IMR-90 (cell line): ENCODE measurements at regions not wholly inside any gene's neighbourhood (a gene's known extent, or its start where the extent isn't known, plus 50 kb on each side); places are given as distances from the start of the nearest gene placed in this dataset.

Source experiments
- ATAC-seq: fragments of 200-7000 bp; cut with Tn5 transposase; 2 replicates; pipeline ENCODE4 v1.9.1; 2020; ENCODE audit warnings: low read depth, mild to moderate bottlenecking, moderate library complexity
- BruUV-seq: library from RNA; stranded (reverse); fragments of 400-500 nt; replicated peaks from 2 replicates; lab custom pipeline; 2021; lab: Mats Ljungman, UMichigan
- CTCF ChIA-PET: fragments of 300-600 bp; formaldehyde crosslinking; extraction: SDS; loops from one replicate; lab custom pipeline; 2021; ENCODE audit warnings: antibody characterized with exemption; lab: Yijun Ruan, JAX
- POLR2A ChIA-PET: fragments of 300-600 bp; sonication (Branson Sonifier 250); formaldehyde crosslinking; loops from one replicate; lab custom pipeline; 2022; ENCODE audit warnings: antibody characterized with exemption; ENCODE audit not compliant: unreplicated experiment; lab: Charles Lee
- DNase-seq: peaks from one replicate; pipeline ENCODE4 v3.0.0; 2013
- H2AFZ ChIP-seq: replicated peaks from 2 replicates; pipeline ENCODE3; 2013; ENCODE audit warnings: low read length, mild to moderate bottlenecking; ENCODE audit not compliant: poor library complexity
- H2AK5ac ChIP-seq: 2 replicates; pipeline ENCODE4 v1.6.1; 2013; ENCODE audit warnings: low read depth, low read length, inconsistent platforms
- H2AK9ac ChIP-seq: replicated peaks from 2 replicates; pipeline ENCODE3; 2013; ENCODE audit warnings: mild to moderate bottlenecking, low read depth, low read length, moderate library complexity; ENCODE audit not compliant: poor library complexity
- H2BK120ac ChIP-seq: 2 replicates; pipeline ENCODE4 v1.6.1; 2013; ENCODE audit warnings: low read depth, low read length, inconsistent platforms
- H2BK15ac ChIP-seq: 3 replicates; pipeline ENCODE4 v1.6.1; 2013; ENCODE audit warnings: low read depth, low read length, inconsistent platforms
- H2BK20ac ChIP-seq: 2 replicates; pipeline ENCODE4 v1.6.1; 2013; ENCODE audit warnings: low read depth, mild to moderate bottlenecking, inconsistent platforms, low read length, moderate library complexity
- H2BK5ac ChIP-seq: 2 replicates; pipeline ENCODE4 v1.6.1; 2013; ENCODE audit warnings: mild to moderate bottlenecking, low read depth, low read length, inconsistent platforms; ENCODE audit not compliant: poor library complexity, severe bottlenecking
- H3K14ac ChIP-seq: replicated peaks from 2 replicates; pipeline ENCODE4 v1.6.1; 2013; ENCODE audit warnings: low read depth, low read length, inconsistent platforms
- H3K18ac ChIP-seq: 2 replicates; pipeline ENCODE4 v1.6.1; 2013; ENCODE audit warnings: low read depth, low read length, control low read depth
- H3K23ac ChIP-seq: 2 replicates; pipeline ENCODE4 v1.6.1; 2013; ENCODE audit warnings: low read depth, low read length, inconsistent platforms
- H3K27ac ChIP-seq: 2 replicates; pipeline ENCODE4 v1.5.1; 2013; ENCODE audit warnings: mild to moderate bottlenecking, control low read depth, low read length; ENCODE audit not compliant: insufficient read depth
- H3K27me3 ChIP-seq: 2 replicates; pipeline ENCODE4 v1.6.1; 2013; ENCODE audit warnings: low read length; ENCODE audit not compliant: control insufficient read depth, insufficient read depth
- H3K36me3 ChIP-seq: 2 replicates; pipeline ENCODE4 v1.6.1; 2013; ENCODE audit warnings: low read length, mixed read lengths; ENCODE audit not compliant: control insufficient read depth, insufficient read depth
- H3K4ac ChIP-seq: 2 replicates; pipeline ENCODE4 v1.6.1; 2013; ENCODE audit warnings: low read depth, low read length, inconsistent platforms
- H3K4me1 ChIP-seq: 2 replicates; pipeline ENCODE4 v1.6.1; 2013; ENCODE audit warnings: low read length, mixed read lengths; ENCODE audit not compliant: control insufficient read depth, insufficient read depth
- H3K4me2 ChIP-seq: 2 replicates; pipeline ENCODE4 v1.6.1; 2013; ENCODE audit warnings: low read depth, mild to moderate bottlenecking, control low read depth, low read length, moderate library complexity
- H3K4me3 ChIP-seq: 2 replicates; pipeline ENCODE4 v1.5.1; 2013; ENCODE audit warnings: low read depth, mild to moderate bottlenecking, control low read depth, low read length, moderate library complexity; ENCODE audit not compliant: insufficient read depth
- H3K56ac ChIP-seq: 2 replicates; pipeline ENCODE4 v1.6.1; 2013; ENCODE audit warnings: low read length, inconsistent platforms; ENCODE audit not compliant: insufficient read depth; ENCODE audit errors: extremely low read depth
- H3K79me1 ChIP-seq, 2 experiments: 2 replicates each; pipeline ENCODE4 v1.6.1; 2013; ENCODE audit warnings: low read length in 2 of 2, inconsistent platforms in 1 of 2, low read depth in 1 of 2
- H3K9ac ChIP-seq: 2 replicates; pipeline ENCODE4 v1.6.1; 2013; ENCODE audit warnings: low read depth, low read length, control low read depth
- H3K9me1 ChIP-seq: 2 replicates; pipeline ENCODE4 v1.6.1; 2013; ENCODE audit warnings: low read length, inconsistent platforms; ENCODE audit not compliant: insufficient read depth
- H3K9me3 ChIP-seq: 2 replicates; pipeline ENCODE4 v1.6.1; 2013; ENCODE audit warnings: low read length; ENCODE audit not compliant: control insufficient read depth, insufficient read depth
- H4K20me1 ChIP-seq: 2 replicates; pipeline ENCODE4 v1.6.1; 2013; ENCODE audit warnings: low read length, inconsistent platforms; ENCODE audit not compliant: insufficient read depth
- H4K5ac ChIP-seq: 2 replicates; pipeline ENCODE4 v1.6.1; 2013; ENCODE audit warnings: mild to moderate bottlenecking, low read depth, low read length, control low read depth
- H4K8ac ChIP-seq, 2 experiments: 2 replicates each; pipeline ENCODE4 v1.6.1; 2013; ENCODE audit warnings: low read depth in 2 of 2, low read length in 2 of 2, control low read depth in 1 of 2, inconsistent platforms in 1 of 2
- H4K91ac ChIP-seq: 2 replicates; pipeline ENCODE4 v1.6.1; 2013; ENCODE audit warnings: low read depth, low read length, inconsistent platforms; ENCODE audit not compliant: insufficient read depth
- CEBPB ChIP-seq: IDR thresholded peaks from 2 replicates; pipeline ENCODE4 v1.6.1; 2012; ENCODE audit warnings: low read depth, low read length, improper control_type of control experiment
- CTCF ChIP-seq: conservative IDR thresholded peaks from 2 replicates; pipeline ENCODE4 v1.5.1; 2012; ENCODE audit warnings: mild to moderate bottlenecking, low read depth, low read length, improper control_type of control experiment
- FOS ChIP-seq: fragments of 150-350 bp; IDR thresholded peaks from 2 replicates; pipeline ENCODE4 v1.6.1; 2016; ENCODE audit warnings: low read depth, low read length
- MAZ ChIP-seq: IDR thresholded peaks from 2 replicates; pipeline ENCODE4 v1.6.1; 2012; ENCODE audit warnings: low read depth, mild to moderate bottlenecking, low read length, improper control_type of control experiment, moderate library complexity, borderline replicate concordance
- NFE2L2 ChIP-seq: fragments of 150-350 bp; IDR thresholded peaks from 2 replicates; pipeline ENCODE4 v1.6.1; 2016; ENCODE audit warnings: low read depth, mild to moderate bottlenecking, low read length
- RAD21 ChIP-seq: IDR thresholded peaks from 2 replicates; pipeline ENCODE4 v1.6.1; 2012; ENCODE audit warnings: low read length, improper control_type of control experiment
- RCOR1 ChIP-seq: IDR thresholded peaks from 2 replicates; pipeline ENCODE4 v1.6.1; 2012; ENCODE audit warnings: mild to moderate bottlenecking, low read length, improper control_type of control experiment; ENCODE audit not compliant: insufficient replicate concordance
- SMC3 ChIP-seq: fragments of 150-350 bp; IDR thresholded peaks from 2 replicates; pipeline ENCODE4 v1.6.1; 2016; ENCODE audit warnings: low read depth, mild to moderate bottlenecking, antibody characterized with exemption, low read length, moderate library complexity
- WGBS, 2 experiments: methylation state at CpG; one replicate each; pipeline versions ENCODE4 v1.1.5 to v1.1.7; 2013; ENCODE audit warnings: missing lambda C conversion rate in 2 of 2; ENCODE audit not compliant: insufficient read length in 1 of 2; ENCODE audit errors: extremely low coverage in 2 of 2; 5-methylcytosine and 5-hydroxymethylcytosine counted together
- dilution Hi-C: fragments of 300-500 bp; cut with HindIII; formaldehyde crosslinking; loops from one replicate; pipeline ENCODE4 v1.14.3; 2018; ENCODE audit warnings: low sequenced_read_pairs; ENCODE audit not compliant: unreplicated experiment
- in situ Hi-C: fragments of 300-500 bp; cut with MboI; formaldehyde crosslinking; loops from 3 replicates; pipeline ENCODE4 v1.14.3; 2019; ENCODE audit warnings: low sequenced_read_pairs, inconsistent platforms, mixed read lengths
- intact Hi-C: fragments of 100-400 bp; cut with micrococcal nuclease; formaldehyde crosslinking; loops from 2 replicates; pipeline ENCODE4 v1.10.0; 2022

GRCh38 chr22:34414467-34415440, 494.5 kb upstream of the LARGE1 start (continued):
- TF ChIP-seq MAZ = no peak

- Histone ChIP-seq H4K20me1 (no peaks in the 10 kb centered on the region), H3K9me1 (no peaks in the 10 kb centered on the region), H2BK120ac (no peak overlapping the region), H3K4me3 (no peak overlapping the region), H3K79me1 (no peaks in the 10 kb centered on the region), H3K9me3 (peaks cover 13% of the 10 kb centered on the region), H4K91ac (no peak overlapping the region), H3K36me3 (no peaks in the 10 kb centered on the region), H3K4ac (no peak overlapping the region), H3K14ac (no peak overlapping the region), H2BK20ac (no peak overlapping the region), H3K9ac (no peak overlapping the region), H3K27ac (no peak overlapping the region), H3K23ac (no peak overlapping the region), H3K18ac (no peak overlapping the region), H4K8ac (no peak overlapping the region), H2AK9ac (no peak overlapping the region), H2AFZ (no peak overlapping the region), H2BK5ac (no peak overlapping the region), H2BK15ac (no peak overlapping the region), H2AK5ac (no peak overlapping the region), H3K4me1 (no peaks in the 10 kb centered on the region), H4K5ac (no peak overlapping the region), H3K56ac (no peak overlapping the region), H3K27me3 (no peaks in the 10 kb centered on the region), H3K4me2 (no peak overlapping the region)
- CTCF ChIA-PET = no interaction called here
- DNase-seq (no peak), ATAC-seq (no peak)
- TF ChIP-seq CTCF (no peak), NFE2L2 (no peak), FOS (no peak), CEBPB (no peak), RAD21 (no peak), SMC3 (no peak), RCOR1 (no peak)
- POLR2A ChIA-PET = no interaction called here
- BruUV-seq = no TSS peak
- WGBS, 2 experiments = no CpG with 5 or more reads among the region's 7 CpGs
- dilution Hi-C loops (no loop called here), intact Hi-C loops (no loop called here), in situ Hi-C loops (no loop called here)
Observed at GRCh38 chr22:34416022-34416860, 496.0 kb upstream of the LARGE1 start.
